ENCODE measurements at regions not wholly inside any gene's neighbourhood (a gene's known extent, or its start where the extent isn't known, plus 50 kb on each side); places are given as distances from the start of the nearest gene placed in this dataset.
"Not testable (repeated sequence)": the region's sequence is repeated elsewhere in the genome, so short reads cannot be mapped to it uniquely, and the experiment has no call there.

- ChIA-PET CTCF (no interaction called here), POLR2A (no interaction called here)
- no peak overlapping the region for H3K4me3 ChIP-seq (ENCODE audit: low read depth, low read length)
- no peak for TF ChIP-seq CTCF (IDR thresholded peaks at IDR 0.05; ENCODE audit: insufficient read depth, low read length, missing control alignments)
- no peak for DNase-seq (ENCODE audit: low read depth, low spot score)
These were observed 105.4 kb upstream of the HAND2 start for GRCh38 chr4:173635395-173635794.

GRCh38 chr4:173626277-173626676, 96.2 kb upstream of the HAND2 start:
- H3K4me3 ChIP-seq (ENCODE audit: low read depth, low read length), result no peak overlapping the region
- CTCF ChIA-PET, result no interaction called here
- DNase-seq (ENCODE audit: low read depth, low spot score), result no peak
- POLR2A ChIA-PET, result no interaction called here
- TF ChIP-seq CTCF (IDR thresholded peaks at IDR 0.05; ENCODE audit: insufficient read depth, low read length, missing control alignments), result no peak

GRCh38 chr4:173618648-173619047, 88.6 kb upstream of the HAND2 start:
- H3K4me3 ChIP-seq (ENCODE audit: low read depth, low read length); DNase-seq (ENCODE audit: low read depth, low spot score); CTCF ChIA-PET; POLR2A ChIA-PET: not testable (repeated sequence)

- ChIA-PET POLR2A (no interaction called here), CTCF (no interaction called here)
- DNase-seq (ENCODE audit: low read depth, low spot score), result no peak
- TF ChIP-seq CTCF (IDR thresholded peaks at IDR 0.05; ENCODE audit: insufficient read depth, low read length, missing control alignments), result no peak
- no peak overlapping the region for H3K4me3 ChIP-seq (ENCODE audit: low read depth, low read length)
These were observed 79.1 kb upstream of the HAND2 start for GRCh38 chr4:173609158-173609557.

- CTCF ChIA-PET; H3K4me3 ChIP-seq (ENCODE audit: low read depth, low read length); DNase-seq (ENCODE audit: low read depth, low spot score); POLR2A ChIA-PET: not testable (repeated sequence)
These were observed 78.6 kb upstream of the HAND2 start for GRCh38 chr4:173608632-173609031.

- ChIA-PET CTCF (interaction anchor here (1.2 kb wide), 1 partner anchor 17 kb away, joined by 3 read pairs; no protein-coding TSS in a partner anchor), POLR2A (no interaction called here)
- no peak for TF ChIP-seq CTCF (IDR thresholded peaks at IDR 0.05; ENCODE audit: insufficient read depth, low read length, missing control alignments)
- H3K4me3 ChIP-seq (ENCODE audit: low read depth, low read length), result no peak overlapping the region
- DNase-seq (ENCODE audit: low read depth, low spot score), result no peak
These were observed 61.7 kb upstream of the HAND2 start for GRCh38 chr4:173591760-173592159.

- no peak for DNase-seq (ENCODE audit: low read depth, low spot score)
- ChIA-PET CTCF (no interaction called here), POLR2A (no interaction called here)
- no peak overlapping the region for H3K4me3 ChIP-seq (ENCODE audit: low read depth, low read length)
- TF ChIP-seq CTCF (IDR thresholded peaks at IDR 0.05; ENCODE audit: insufficient read depth, low read length, missing control alignments), result no peak
These were observed 60.7 kb upstream of the HAND2 start for GRCh38 chr4:173590697-173591096.

Data from AG04449 (cell line).